Esophagus muscularis mucosa (tissue), 4 donors: ENCODE measurements at regions not wholly inside any gene's neighbourhood (a gene's known extent, or its start where the extent isn't known, plus 50 kb on each side); places are given as distances from the start of the nearest gene placed in this dataset.

Source experiments
- CTCF ChIP-seq, 3 experiments: fragments of 200-600 bp in 2 of 3; fragments of 450-650 bp in 1 of 3; sonication (generic) in 2 of 3; IDR thresholded peaks; one replicate each; pipeline ENCODE4 v1.5.1; 2017 to 2019; ENCODE audit warnings: antibody characterized with exemption in 3 of 3, mild to moderate bottlenecking in 2 of 3, moderate library complexity in 1 of 3
- EP300 ChIP-seq: sonication (generic); formaldehyde crosslinking; IDR thresholded peaks from one replicate; pipeline ENCODE4 v1.6.1; 2017; ENCODE audit warnings: antibody characterized with exemption
- POLR2A ChIP-seq: fragments of 450-650 bp; IDR thresholded peaks from one replicate; pipeline ENCODE4 v1.6.1; 2017; ENCODE audit warnings: antibody characterized with exemption, moderate library complexity, mild to moderate bottlenecking, low read depth
- POLR2AphosphoS5 ChIP-seq, 2 donors: sonication (generic); formaldehyde crosslinking; IDR thresholded peaks; one replicate each; pipeline ENCODE4 v1.6.1; 2017; ENCODE audit warnings: antibody characterized with exemption in 2 of 2

- no peak for TF ChIP-seq EP300
- TF ChIP-seq CTCF (IDR thresholded peaks at IDR 0.05) = no peak
- TF ChIP-seq POLR2AphosphoS5 (IDR thresholded peaks at IDR 0.05) = no peak
- no peak for TF ChIP-seq POLR2A
Measured at GRCh38 chr6:9334979-9335378, 899.6 kb upstream of the SLC35B3 start.
